Tibial nerve (tissue), 4 donors: ENCODE measurements at regions not wholly inside any gene's neighbourhood (a gene's known extent, or its start where the extent isn't known, plus 50 kb on each side); places are given as distances from the start of the nearest gene placed in this dataset.

ENCODE experiments used
- EP300 ChIP-seq, 2 donors: sonication (generic); formaldehyde crosslinking; IDR thresholded peaks; one replicate each; pipeline ENCODE4 v1.6.1; 2017; ENCODE audit warnings: antibody characterized with exemption in 2 of 2, mild to moderate bottlenecking in 1 of 2
- POLR2A ChIP-seq, 2 donors: fragments of 450-650 bp; IDR thresholded peaks; one replicate each; pipeline ENCODE4 v1.6.1; 2017; ENCODE audit warnings: antibody characterized with exemption in 2 of 2, mild to moderate bottlenecking in 2 of 2, moderate library complexity in 2 of 2
- TF ChIP-seq, protein P1 (sequence below), 5 experiments: fragments of 200-600 bp in 3 of 5; fragments of 450-650 bp in 2 of 5; sonication (generic) in 3 of 5; IDR thresholded peaks; one replicate each; pipeline ENCODE4 v1.5.1; 2016 to 2019; ENCODE audit warnings: antibody characterized with exemption in 5 of 5, mild to moderate bottlenecking in 3 of 5, moderate library complexity in 2 of 5

DNA sequence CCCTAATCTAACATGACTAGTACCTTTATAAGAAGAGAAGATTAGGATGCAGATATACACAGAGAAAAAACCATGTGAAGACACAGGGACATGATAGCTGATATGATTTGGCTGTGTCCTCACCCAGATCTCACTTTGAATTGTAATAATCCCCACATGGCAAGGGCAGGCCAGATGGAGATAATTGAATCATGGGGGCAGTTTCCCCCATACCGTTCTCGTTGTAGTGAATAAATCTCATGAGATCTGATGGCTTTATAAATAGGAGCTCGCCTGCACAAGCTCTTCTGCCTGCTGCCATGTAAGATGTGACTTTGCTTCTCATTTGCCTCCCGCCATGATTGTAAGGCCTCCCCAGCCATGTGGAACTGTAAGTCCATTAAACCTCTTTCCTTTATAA, 364.3 kb downstream of the FBXW7 start:
- TF ChIP-seq EP300 (IDR thresholded peaks at IDR 0.05) (no peak), POLR2A (IDR thresholded peaks at IDR 0.05) (no peak)
- TF ChIP-seq, protein P1, sequence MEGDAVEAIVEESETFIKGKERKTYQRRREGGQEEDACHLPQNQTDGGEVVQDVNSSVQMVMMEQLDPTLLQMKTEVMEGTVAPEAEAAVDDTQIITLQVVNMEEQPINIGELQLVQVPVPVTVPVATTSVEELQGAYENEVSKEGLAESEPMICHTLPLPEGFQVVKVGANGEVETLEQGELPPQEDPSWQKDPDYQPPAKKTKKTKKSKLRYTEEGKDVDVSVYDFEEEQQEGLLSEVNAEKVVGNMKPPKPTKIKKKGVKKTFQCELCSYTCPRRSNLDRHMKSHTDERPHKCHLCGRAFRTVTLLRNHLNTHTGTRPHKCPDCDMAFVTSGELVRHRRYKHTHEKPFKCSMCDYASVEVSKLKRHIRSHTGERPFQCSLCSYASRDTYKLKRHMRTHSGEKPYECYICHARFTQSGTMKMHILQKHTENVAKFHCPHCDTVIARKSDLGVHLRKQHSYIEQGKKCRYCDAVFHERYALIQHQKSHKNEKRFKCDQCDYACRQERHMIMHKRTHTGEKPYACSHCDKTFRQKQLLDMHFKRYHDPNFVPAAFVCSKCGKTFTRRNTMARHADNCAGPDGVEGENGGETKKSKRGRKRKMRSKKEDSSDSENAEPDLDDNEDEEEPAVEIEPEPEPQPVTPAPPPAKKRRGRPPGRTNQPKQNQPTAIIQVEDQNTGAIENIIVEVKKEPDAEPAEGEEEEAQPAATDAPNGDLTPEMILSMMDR (IDR thresholded peaks at IDR 0.05): no peak
